Loucy (cell line): ENCODE measurements at regions not wholly inside any gene's neighbourhood (a gene's known extent, or its start where the extent isn't known, plus 50 kb on each side); places are given as distances from the start of the nearest gene placed in this dataset.

Experiments
- H2AFZ ChIP-seq: fragments of 200-600 bp; sonication (generic); 2 replicates; pipeline ENCODE4 v1.6.0; 2016; ENCODE audit warnings: antibody characterized with exemption, mild to moderate bottlenecking, low read length, moderate library complexity
- H3F3A ChIP-seq: fragments of 200-600 bp; 2 replicates; pipeline ENCODE4 v1.6.0; 2016; ENCODE audit warnings: antibody characterized with exemption, low read depth, mild to moderate bottlenecking
- H3K27me3 ChIP-seq: fragments of 200-600 bp; sonication (generic); 2 replicates; pipeline ENCODE4 v1.6.1; 2014; ENCODE audit warnings: low read length, mild to moderate bottlenecking; ENCODE audit not compliant: insufficient read depth, poor library complexity, severe bottlenecking
- H3K36me3 ChIP-seq: fragments of 200-600 bp; sonication (generic); 2 replicates; pipeline ENCODE4 v1.6.1; 2016; ENCODE audit warnings: low read length; ENCODE audit not compliant: insufficient read depth
- H3K4me1 ChIP-seq: fragments of 200-600 bp; sonication (generic); 2 replicates; pipeline ENCODE4 v1.5.1; 2014; ENCODE audit warnings: low read length, mild to moderate bottlenecking; ENCODE audit not compliant: insufficient read depth, poor library complexity, severe bottlenecking
- H3K4me2 ChIP-seq: fragments of 200-600 bp; sonication (generic); 2 replicates; pipeline ENCODE4 v1.6.0; 2014; ENCODE audit warnings: antibody characterized with exemption, low read length, low read depth, mild to moderate bottlenecking; ENCODE audit not compliant: poor library complexity, severe bottlenecking
- H3K4me3 ChIP-seq: fragments of 200-600 bp; sonication (generic); 2 replicates; pipeline ENCODE4 v1.5.1; 2014; ENCODE audit warnings: low read length, mild to moderate bottlenecking, mixed read lengths; ENCODE audit not compliant: poor library complexity, severe bottlenecking
- H3K79me2 ChIP-seq: fragments of 200-600 bp; sonication (generic); 2 replicates; pipeline ENCODE4 v1.6.1; 2014; ENCODE audit warnings: low read length; ENCODE audit not compliant: insufficient read depth
- H3K9ac ChIP-seq: fragments of 200-600 bp; sonication (generic); 2 replicates; pipeline ENCODE4 v1.6.0; 2014; ENCODE audit warnings: mild to moderate bottlenecking, low read depth, low read length, moderate library complexity; ENCODE audit not compliant: poor library complexity, severe bottlenecking
- H3K9me2 ChIP-seq: fragments of 200-600 bp; sonication (generic); replicated peaks from 2 replicates; pipeline ENCODE4 v1.6.1; 2016; ENCODE audit warnings: low read depth, low read length, mixed read lengths
- H3K9me3 ChIP-seq: fragments of 200-600 bp; sonication (generic); 2 replicates; pipeline ENCODE4 v1.6.1; 2014; ENCODE audit warnings: mild to moderate bottlenecking, antibody characterized with exemption, low read length, low read depth; ENCODE audit not compliant: insufficient read depth
- H4K20me1 ChIP-seq: fragments of 200-600 bp; sonication (generic); 2 replicates; pipeline ENCODE4 v1.6.0; 2014; ENCODE audit warnings: antibody characterized with exemption, low read length, mild to moderate bottlenecking; ENCODE audit not compliant: insufficient read depth, poor library complexity, severe bottlenecking
- EZH2phosphoT487 ChIP-seq: fragments of 200-600 bp; IDR thresholded peaks from 2 replicates; pipeline ENCODE4 v1.6.1; 2018; ENCODE audit warnings: antibody characterized with exemption, mild to moderate bottlenecking, moderate library complexity, borderline replicate concordance
- TF ChIP-seq, protein P1 (sequence below): fragments of 200-600 bp; sonication (generic); conservative IDR thresholded peaks from 2 replicates; pipeline ENCODE4 v1.5.1; 2014; ENCODE audit warnings: mild to moderate bottlenecking, antibody characterized with exemption, low read length

DNA sequence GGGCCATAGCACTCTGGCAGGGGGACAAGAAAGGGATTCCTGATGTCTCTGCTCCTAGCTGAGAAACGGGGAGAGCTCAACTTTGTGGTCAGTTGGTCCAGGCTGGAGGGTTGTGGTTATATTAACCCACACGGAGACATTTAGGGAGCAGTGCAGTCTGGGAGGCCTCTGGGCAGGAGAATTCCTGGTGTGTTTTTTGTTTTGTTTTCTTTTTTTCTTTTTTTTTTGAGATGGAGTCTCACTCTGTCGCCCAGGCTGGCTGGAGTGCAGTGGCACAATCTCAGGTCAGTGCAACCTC is 88.0 kb upstream of the SHISAL1 start:
- TF ChIP-seq EZH2phosphoT487 = no peak
- TF ChIP-seq, protein P1, sequence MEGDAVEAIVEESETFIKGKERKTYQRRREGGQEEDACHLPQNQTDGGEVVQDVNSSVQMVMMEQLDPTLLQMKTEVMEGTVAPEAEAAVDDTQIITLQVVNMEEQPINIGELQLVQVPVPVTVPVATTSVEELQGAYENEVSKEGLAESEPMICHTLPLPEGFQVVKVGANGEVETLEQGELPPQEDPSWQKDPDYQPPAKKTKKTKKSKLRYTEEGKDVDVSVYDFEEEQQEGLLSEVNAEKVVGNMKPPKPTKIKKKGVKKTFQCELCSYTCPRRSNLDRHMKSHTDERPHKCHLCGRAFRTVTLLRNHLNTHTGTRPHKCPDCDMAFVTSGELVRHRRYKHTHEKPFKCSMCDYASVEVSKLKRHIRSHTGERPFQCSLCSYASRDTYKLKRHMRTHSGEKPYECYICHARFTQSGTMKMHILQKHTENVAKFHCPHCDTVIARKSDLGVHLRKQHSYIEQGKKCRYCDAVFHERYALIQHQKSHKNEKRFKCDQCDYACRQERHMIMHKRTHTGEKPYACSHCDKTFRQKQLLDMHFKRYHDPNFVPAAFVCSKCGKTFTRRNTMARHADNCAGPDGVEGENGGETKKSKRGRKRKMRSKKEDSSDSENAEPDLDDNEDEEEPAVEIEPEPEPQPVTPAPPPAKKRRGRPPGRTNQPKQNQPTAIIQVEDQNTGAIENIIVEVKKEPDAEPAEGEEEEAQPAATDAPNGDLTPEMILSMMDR = no peak
- Histone ChIP-seq H3K9ac (no peak overlapping the region), H3K4me1 (no peaks in the 10 kb centered on the region), H3F3A (no peaks in the 10 kb centered on the region), H3K9me2 (no peaks in the 10 kb centered on the region), H3K27me3 (no peaks in the 10 kb centered on the region), H2AFZ (no peak overlapping the region), H3K79me2 (no peaks in the 10 kb centered on the region), H3K4me3 (no peak overlapping the region), H3K36me3 (no peaks in the 10 kb centered on the region), H3K4me2 (no peak overlapping the region), H3K9me3 (no peaks in the 10 kb centered on the region), H4K20me1 (no peaks in the 10 kb centered on the region)

DNA sequence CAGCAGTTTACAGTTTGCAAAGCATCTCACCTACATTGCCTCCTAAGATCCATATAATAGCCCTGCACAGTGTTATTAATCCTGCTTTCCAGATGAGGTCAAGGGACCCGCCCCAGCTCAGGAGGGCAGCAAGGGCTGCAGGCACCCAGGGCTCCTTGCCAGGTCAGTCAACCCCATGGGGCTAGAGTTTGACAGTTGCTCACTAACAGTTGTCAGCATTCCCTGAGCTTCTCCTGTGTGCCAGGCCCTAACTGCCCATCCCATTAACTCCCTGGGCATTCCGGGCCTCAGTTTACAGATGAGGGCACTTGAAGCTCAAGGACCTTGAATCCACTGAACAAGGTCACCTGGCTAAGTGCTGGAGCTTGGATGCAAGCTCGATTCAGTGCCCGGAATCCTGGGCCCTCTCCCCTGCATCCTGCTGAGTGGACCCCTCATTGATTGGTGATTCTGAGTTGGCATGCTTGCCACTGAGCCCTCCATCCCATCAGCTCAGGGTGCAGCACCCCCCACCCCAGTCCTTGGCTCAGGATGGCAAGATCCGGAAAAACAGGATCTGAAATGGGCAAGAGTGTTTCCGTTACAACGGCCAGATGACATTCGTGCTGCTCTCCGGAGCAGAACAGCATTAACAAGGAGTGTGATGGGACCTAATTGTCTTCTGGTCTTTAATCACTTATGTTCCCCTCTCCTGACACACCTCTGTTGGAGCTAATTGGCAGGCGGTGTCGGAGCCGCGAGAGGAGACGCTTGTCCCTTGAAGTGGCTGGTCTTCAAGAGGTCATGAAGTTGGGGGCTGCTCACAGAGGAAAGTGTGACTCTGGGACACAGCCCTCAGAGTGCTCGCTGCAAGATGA is 87.4 kb upstream of the SHISAL1 start:
- H3K36me3 ChIP-seq = no peaks in the 10 kb centered on the region
- no peak overlapping the region for H3K4me2 ChIP-seq
- H4K20me1 ChIP-seq = no peaks in the 10 kb centered on the region
- no peaks in the 10 kb centered on the region for H3K9me3 ChIP-seq
- no peaks in the 10 kb centered on the region for H3K4me1 ChIP-seq
- no peak overlapping the region for H3K4me3 ChIP-seq
- TF ChIP-seq, protein P1 = no peak
- no peak for TF ChIP-seq EZH2phosphoT487
- no peaks in the 10 kb centered on the region for H3F3A ChIP-seq
- no peaks in the 10 kb centered on the region for H3K79me2 ChIP-seq
- H2AFZ ChIP-seq = no peak overlapping the region
- no peaks in the 10 kb centered on the region for H3K27me3 ChIP-seq
- no peaks in the 10 kb centered on the region for H3K9me2 ChIP-seq
- no peak overlapping the region for H3K9ac ChIP-seq

DNA sequence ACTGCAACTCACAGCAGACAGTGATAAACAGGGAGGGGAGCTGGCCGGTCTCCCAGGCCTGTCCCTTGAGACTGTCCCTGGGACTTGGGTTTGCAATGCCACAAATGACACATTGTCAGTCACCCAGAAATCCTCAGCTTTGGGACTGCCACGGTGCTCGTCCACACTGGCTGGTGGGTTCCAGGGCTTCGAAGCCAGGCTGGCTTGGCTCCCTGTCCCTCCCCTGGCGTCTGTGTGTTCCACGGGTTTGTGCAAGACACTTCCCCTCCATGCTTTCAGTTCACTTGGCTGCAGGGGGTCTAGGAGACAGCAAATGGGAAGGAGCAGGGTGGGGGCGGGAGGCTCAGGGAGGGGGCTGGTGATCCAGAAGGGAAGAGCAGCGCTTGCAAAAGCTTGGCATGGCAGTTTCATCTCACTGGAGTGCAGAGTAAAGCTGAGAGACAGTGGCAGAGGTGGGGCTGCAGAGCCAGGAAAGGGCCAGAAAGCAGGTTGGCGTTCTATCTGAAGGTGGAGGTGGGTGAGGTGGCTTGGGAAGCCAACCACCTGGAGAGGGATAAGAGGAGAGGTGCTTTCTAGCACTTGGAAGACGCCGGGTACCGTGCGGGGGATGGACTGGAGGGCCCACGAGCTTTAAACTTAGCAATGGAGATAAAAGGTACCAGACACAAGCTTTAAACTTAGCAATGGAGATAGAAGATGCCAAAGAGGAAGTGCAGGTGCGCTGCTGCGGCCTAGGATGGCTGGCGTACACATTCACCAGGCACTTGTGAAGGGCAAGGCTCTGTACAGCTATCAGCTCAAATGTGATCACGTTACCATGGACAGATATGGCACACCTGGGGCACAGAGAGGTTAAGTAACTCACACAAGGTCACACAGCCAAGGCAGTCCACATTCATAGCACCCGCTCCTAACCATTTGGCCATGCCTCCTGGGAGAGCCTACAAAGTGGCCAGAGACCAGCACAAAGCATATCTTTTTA is 86.4 kb upstream of the SHISAL1 start:
- TF ChIP-seq EZH2phosphoT487 = no peak
- TF ChIP-seq, protein P1 = no peak
- H3K4me2 ChIP-seq = no peak overlapping the region
- H3K4me3 ChIP-seq = no peak overlapping the region
- no peaks in the 10 kb centered on the region for H3K27me3 ChIP-seq
- no peaks in the 10 kb centered on the region for H3K79me2 ChIP-seq
- H3K9me3 ChIP-seq = no peaks in the 10 kb centered on the region
- no peak overlapping the region for H2AFZ ChIP-seq
- no peaks in the 10 kb centered on the region for H3K4me1 ChIP-seq
- no peaks in the 10 kb centered on the region for H3F3A ChIP-seq
- H3K9me2 ChIP-seq = no peaks in the 10 kb centered on the region
- H3K36me3 ChIP-seq = no peaks in the 10 kb centered on the region
- H3K9ac ChIP-seq = no peak overlapping the region
- no peaks in the 10 kb centered on the region for H4K20me1 ChIP-seq
